Kidney epithelial cell (primary cell): ENCODE measurements at regions not wholly inside any gene's neighbourhood (a gene's known extent, or its start where the extent isn't known, plus 50 kb on each side); places are given as distances from the start of the nearest gene placed in this dataset.
"Not testable (repeated sequence)": the region's sequence is repeated elsewhere in the genome, so short reads cannot be mapped to it uniquely, and the experiment has no call there.

Experiments used
- DNase-seq: peaks from one replicate; pipeline ENCODE4 v3.0.0-alpha.2; 2010; ENCODE audit warnings: low read depth
- H3K27me3 ChIP-seq: 2 replicates; pipeline ENCODE4 v1.6.0; 2011; ENCODE audit warnings: low read length; ENCODE audit not compliant: control insufficient read depth, insufficient read depth
- H3K36me3 ChIP-seq: 2 replicates; pipeline ENCODE4 v1.5.1; 2011; ENCODE audit warnings: low read length; ENCODE audit not compliant: control insufficient read depth, insufficient read depth
- H3K4me3 ChIP-seq: 2 replicates; pipeline ENCODE4 v1.5.1; 2011; ENCODE audit warnings: low read depth, mild to moderate bottlenecking, control low read depth, low read length
- CTCF ChIP-seq: IDR thresholded peaks from 2 replicates; pipeline ENCODE4 v1.5.1; 2011; ENCODE audit warnings: mild to moderate bottlenecking, moderate library complexity, low read length, control low read depth, inconsistent platforms; ENCODE audit not compliant: insufficient read depth, poor library complexity, severe bottlenecking

- H3K36me3 ChIP-seq: no peaks in the 10 kb centered on the region
These were observed 604.8 kb upstream of the GYPC start for GRCh38 chr2:126050991-126051736.

GRCh38 chr2:126051737-126052240 is 604.2 kb upstream of the GYPC start:
- DNase-seq, H3K4me3 ChIP-seq, H3K36me3 ChIP-seq, H3K27me3 ChIP-seq: not testable (repeated sequence)

More at GRCh38 chr2:126050991-126051736, 604.8 kb upstream of the GYPC start:
- no peak for DNase-seq
- Histone ChIP-seq H3K4me3 (no peak overlapping the region), H3K27me3 (no peaks in the 10 kb centered on the region)
- no peak for TF ChIP-seq CTCF

GRCh38 chr2:126059379-126059778 is 596.6 kb upstream of the GYPC start:
- no peak overlapping the region for H3K4me3 ChIP-seq
- H3K27me3 ChIP-seq: no peaks in the 10 kb centered on the region
- no peak for TF ChIP-seq CTCF
- H3K36me3 ChIP-seq: no peaks in the 10 kb centered on the region
- no peak for DNase-seq

GRCh38 chr2:126085011-126085795 is 570.8 kb upstream of the GYPC start:
- no peak for DNase-seq
- TF ChIP-seq CTCF: no peak
- Histone ChIP-seq H3K4me3 (no peak overlapping the region), H3K27me3 (no peaks in the 10 kb centered on the region), H3K36me3 (no peaks in the 10 kb centered on the region)

GRCh38 chr2:126100962-126101361 is 555.0 kb upstream of the GYPC start:
- no peak for DNase-seq
- TF ChIP-seq CTCF: no peak
- H3K4me3 ChIP-seq: no peak overlapping the region
- no peaks in the 10 kb centered on the region for H3K27me3 ChIP-seq
- no peaks in the 10 kb centered on the region for H3K36me3 ChIP-seq

- no peak overlapping the region for H3K4me3 ChIP-seq
- DNase-seq: no peak
- no peaks in the 10 kb centered on the region for H3K36me3 ChIP-seq
- no peaks in the 10 kb centered on the region for H3K27me3 ChIP-seq
- TF ChIP-seq CTCF: no peak
These were observed 550.0 kb upstream of the GYPC start for GRCh38 chr2:126106006-126106405.
